ENCODE measurements at regions not wholly inside any gene's neighbourhood (a gene's known extent, or its start where the extent isn't known, plus 50 kb on each side); places are given as distances from the start of the nearest gene placed in this dataset.

- 73 to 74% methylated on average over 3 of the region's 3 CpGs for WGBS, 2 donors
- no peaks in the 10 kb centered on the region for H3K27me3 ChIP-seq
- intact Hi-C loops (cut with DNase I), result no loop called here
- TF ChIP-seq, protein P1, sequence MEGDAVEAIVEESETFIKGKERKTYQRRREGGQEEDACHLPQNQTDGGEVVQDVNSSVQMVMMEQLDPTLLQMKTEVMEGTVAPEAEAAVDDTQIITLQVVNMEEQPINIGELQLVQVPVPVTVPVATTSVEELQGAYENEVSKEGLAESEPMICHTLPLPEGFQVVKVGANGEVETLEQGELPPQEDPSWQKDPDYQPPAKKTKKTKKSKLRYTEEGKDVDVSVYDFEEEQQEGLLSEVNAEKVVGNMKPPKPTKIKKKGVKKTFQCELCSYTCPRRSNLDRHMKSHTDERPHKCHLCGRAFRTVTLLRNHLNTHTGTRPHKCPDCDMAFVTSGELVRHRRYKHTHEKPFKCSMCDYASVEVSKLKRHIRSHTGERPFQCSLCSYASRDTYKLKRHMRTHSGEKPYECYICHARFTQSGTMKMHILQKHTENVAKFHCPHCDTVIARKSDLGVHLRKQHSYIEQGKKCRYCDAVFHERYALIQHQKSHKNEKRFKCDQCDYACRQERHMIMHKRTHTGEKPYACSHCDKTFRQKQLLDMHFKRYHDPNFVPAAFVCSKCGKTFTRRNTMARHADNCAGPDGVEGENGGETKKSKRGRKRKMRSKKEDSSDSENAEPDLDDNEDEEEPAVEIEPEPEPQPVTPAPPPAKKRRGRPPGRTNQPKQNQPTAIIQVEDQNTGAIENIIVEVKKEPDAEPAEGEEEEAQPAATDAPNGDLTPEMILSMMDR (IDR thresholded peaks at IDR 0.05), result no peak
- no peak for TF ChIP-seq POLR2A (IDR thresholded peaks at IDR 0.05)
- DNase-seq, result no peak
- H3K4me1 ChIP-seq, result no peaks in the 10 kb centered on the region
- H3K36me3 ChIP-seq, result no peaks in the 10 kb centered on the region
- H3K27ac ChIP-seq, result no peak overlapping the region
- H3K4me3 ChIP-seq, result no peak overlapping the region
- H3K9me3 ChIP-seq, result no peaks in the 10 kb centered on the region
Observed at GRCh38 chr3:117734496-117734895, 1024.9 kb downstream of the TUSC7 start.

- H3K27ac ChIP-seq, result no peak overlapping the region
- intact Hi-C loops (cut with DNase I), result no loop called here
- no peaks in the 10 kb centered on the region for H3K9me3 ChIP-seq
- no peak for DNase-seq
- no peaks in the 10 kb centered on the region for H3K36me3 ChIP-seq
- H3K4me3 ChIP-seq, result no peak overlapping the region
- WGBS, 2 donors, result 13 to 33% methylated on average over 2 of the region's 2 CpGs
- no peaks in the 10 kb centered on the region for H3K4me1 ChIP-seq
- no peak for TF ChIP-seq POLR2A (IDR thresholded peaks at IDR 0.05)
- TF ChIP-seq, protein P1 (IDR thresholded peaks at IDR 0.05), result no peak
- no peaks in the 10 kb centered on the region for H3K27me3 ChIP-seq
Observed at GRCh38 chr3:117735481-117736101, 1026.0 kb downstream of the TUSC7 start.

GRCh38 chr3:117736846-117737245 lies 1027.3 kb downstream of the TUSC7 start:
- TF ChIP-seq, protein P1 (IDR thresholded peaks at IDR 0.05), result no peak
- no peaks in the 10 kb centered on the region for H3K4me1 ChIP-seq
- H3K27me3 ChIP-seq, result no peaks in the 10 kb centered on the region
- H3K4me3 ChIP-seq, result no peak overlapping the region
- DNase-seq, result no peak
- no peaks in the 10 kb centered on the region for H3K36me3 ChIP-seq
- H3K27ac ChIP-seq, result no peak overlapping the region
- WGBS, 2 donors, result 62 to 76% methylated on average over 3 of the region's 3 CpGs
- intact Hi-C loops (cut with DNase I), result no loop called here
- no peaks in the 10 kb centered on the region for H3K9me3 ChIP-seq

DNA sequence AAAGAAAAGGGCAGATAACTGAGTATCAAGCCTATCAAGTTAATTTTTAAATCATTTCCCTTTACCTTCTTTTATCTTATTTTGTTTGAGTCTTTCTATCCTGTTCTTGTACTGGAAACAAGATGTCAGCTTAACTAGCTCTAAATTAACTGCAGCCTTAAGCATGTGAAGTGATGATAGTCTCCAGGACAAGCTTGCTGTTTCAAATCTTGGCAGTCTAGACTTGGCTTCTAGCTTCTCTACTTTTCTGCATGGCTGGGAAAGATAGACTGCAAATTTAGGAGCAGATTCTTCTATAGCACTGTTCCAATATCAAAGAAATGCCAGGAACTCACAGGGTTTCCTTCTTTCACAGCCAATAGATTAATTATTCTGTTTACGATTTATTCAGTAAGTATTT lies 1034.4 kb downstream of the TUSC7 start:
- Histone ChIP-seq H3K4me1 (no peaks in the 10 kb centered on the region), H3K27me3 (no peaks in the 10 kb centered on the region), H3K36me3 (no peaks in the 10 kb centered on the region), H3K9me3 (no peaks in the 10 kb centered on the region), H3K4me3 (no peak overlapping the region), H3K27ac (no peak overlapping the region)
- intact Hi-C loops (cut with DNase I), result no loop called here
- DNase-seq, result no peak
- TF ChIP-seq POLR2A (IDR thresholded peaks at IDR 0.05), result no peak
- TF ChIP-seq, protein P1 (IDR thresholded peaks at IDR 0.05), result no peak
- WGBS, 2 donors, result 60 to 79% methylated on average over 1 of the region's 1 CpG

DNA sequence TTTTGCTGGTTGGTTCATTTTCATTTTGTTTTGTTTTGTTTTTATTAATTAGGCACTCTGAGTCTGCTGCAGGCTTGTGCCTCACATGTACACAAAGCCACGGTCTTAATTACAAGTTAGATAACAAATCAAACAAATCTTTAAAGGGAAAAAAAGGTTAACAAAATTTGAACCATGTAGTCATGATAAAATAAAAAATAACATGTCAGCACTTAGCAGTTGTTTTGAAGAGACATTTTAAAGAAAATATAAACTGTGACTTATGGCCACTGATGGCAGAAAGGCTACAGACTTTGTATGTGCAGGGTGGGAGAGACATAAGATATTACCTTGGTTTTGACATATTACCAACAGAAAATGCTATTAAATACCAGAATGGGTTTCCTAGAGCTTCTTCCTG lies 1035.4 kb downstream of the TUSC7 start:
- Histone ChIP-seq H3K27me3 (no peaks in the 10 kb centered on the region), H3K9me3 (no peaks in the 10 kb centered on the region), H3K36me3 (no peaks in the 10 kb centered on the region), H3K27ac (no peak overlapping the region), H3K4me1 (no peaks in the 10 kb centered on the region), H3K4me3 (no peak overlapping the region)
- intact Hi-C loops (cut with DNase I), result no loop called here
- TF ChIP-seq, protein P1 (IDR thresholded peaks at IDR 0.05), result no peak
- no peak for TF ChIP-seq POLR2A (IDR thresholded peaks at IDR 0.05)
- no peak for DNase-seq
- 53% methylated on average over 1 of the region's 1 CpG for WGBS, 2 donors
